Keratinocyte (primary cell): ENCODE measurements at regions not wholly inside any gene's neighbourhood (a gene's known extent, or its start where the extent isn't known, plus 50 kb on each side); places are given as distances from the start of the nearest gene placed in this dataset.

ENCODE experiments used
- DNase-seq: peaks from one replicate; pipeline ENCODE4 v3.0.0-alpha.2; 2011; ENCODE audit warnings: low read depth, missing footprints, low spot score
- FAIRE-seq: peaks from 2 replicates; lab custom pipeline; 2011; peaks lifted over from hg19 to GRCh38; lab: Jason Lieb, UNC
- H2AFZ ChIP-seq: 2 replicates; pipeline ENCODE4 v1.6.0; 2012; ENCODE audit warnings: low read length, control low read depth, inconsistent platforms; ENCODE audit not compliant: control insufficient read depth
- H3K27ac ChIP-seq: 2 replicates; pipeline ENCODE4 v1.5.1; 2011; ENCODE audit warnings: low read length; ENCODE audit not compliant: control insufficient read depth, insufficient read depth
- H3K27me3 ChIP-seq: 3 replicates; pipeline ENCODE4 v1.6.0; 2011; ENCODE audit warnings: low read length; ENCODE audit not compliant: control insufficient read depth, insufficient read depth; ENCODE audit errors: extremely low read depth
- H3K36me3 ChIP-seq, 2 experiments: 2 replicates in 1 of 2; 3 replicates in 1 of 2; pipeline ENCODE4 v1.5.1; 2011; ENCODE audit warnings: low read length in 2 of 2, mild to moderate bottlenecking in 1 of 2; ENCODE audit not compliant: control insufficient read depth in 2 of 2, insufficient read depth in 2 of 2; ENCODE audit errors: extremely low read depth in 1 of 2
- H3K4me1 ChIP-seq: 3 replicates; pipeline ENCODE4 v1.5.1; 2011; ENCODE audit warnings: low read length; ENCODE audit not compliant: control insufficient read depth, insufficient read depth; ENCODE audit errors: extremely low read depth
- H3K4me2 ChIP-seq: 3 replicates; pipeline ENCODE4 v1.6.0; 2011; ENCODE audit warnings: low read depth, low read length; ENCODE audit not compliant: control insufficient read depth, insufficient read depth; ENCODE audit errors: extremely low read depth
- H3K4me3 ChIP-seq, 3 experiments: fragments of 200-600 bp in 1 of 3; sonication (generic) in 1 of 3; 2 replicates in 2 of 3; 3 replicates in 1 of 3; pipeline ENCODE4 v1.5.1; 2011 to 2016; ENCODE audit warnings: low read length in 3 of 3, mild to moderate bottlenecking in 3 of 3, control low read depth in 2 of 3, inconsistent platforms in 1 of 3, low read depth in 1 of 3, mixed read lengths in 1 of 3, mixed run types in 1 of 3, moderate library complexity in 1 of 3; ENCODE audit not compliant: control insufficient read depth in 2 of 3, insufficient read depth in 2 of 3; ENCODE audit errors: extremely low read depth in 1 of 3
- H3K79me2 ChIP-seq: 2 replicates; pipeline ENCODE4 v1.6.0; 2012; ENCODE audit warnings: low read length; ENCODE audit not compliant: control insufficient read depth, insufficient read depth
- H3K9ac ChIP-seq: 3 replicates; pipeline ENCODE4 v1.6.0; 2011; ENCODE audit warnings: low read length; ENCODE audit not compliant: control insufficient read depth, insufficient read depth; ENCODE audit errors: extremely low read depth
- H3K9me1 ChIP-seq: 3 replicates; pipeline ENCODE4 v1.6.0; 2011; ENCODE audit warnings: low read length; ENCODE audit not compliant: control insufficient read depth, insufficient read depth; ENCODE audit errors: extremely low read depth
- H3K9me3 ChIP-seq: 2 replicates; pipeline ENCODE4 v1.5.1; 2012; ENCODE audit warnings: low read depth, low read length; ENCODE audit not compliant: control insufficient read depth
- H4K20me1 ChIP-seq: 3 replicates; pipeline ENCODE4 v1.6.0; 2011; ENCODE audit warnings: low read length; ENCODE audit not compliant: control insufficient read depth, insufficient read depth; ENCODE audit errors: extremely low read depth
- CTCF ChIP-seq, 3 experiments: IDR thresholded peaks in 1 of 3; conservative IDR thresholded peaks in 1 of 3; optimal IDR thresholded peaks in 1 of 3; 2 replicates in 2 of 3; 3 replicates in 1 of 3; pipeline versions ENCODE3 to v1.5.1; 2011; ENCODE audit warnings: low read length in 3 of 3, mild to moderate bottlenecking in 3 of 3, moderate library complexity in 2 of 3, control low read depth in 1 of 3, inconsistent platforms in 1 of 3; ENCODE audit not compliant: insufficient read depth in 2 of 3; ENCODE audit errors: extremely low read depth in 1 of 3
- EZH2 ChIP-seq: IDR thresholded peaks from one replicate; pipeline ENCODE4 v1.6.1; 2012; ENCODE audit warnings: inconsistent platforms, mild to moderate bottlenecking, low read length, moderate library complexity
- dilution Hi-C: fragments of 300-500 bp; cut with MboI; formaldehyde crosslinking; loops from one replicate; pipeline ENCODE4 v1.7.0; 2020; ENCODE audit warnings: low sequenced_read_pairs; ENCODE audit not compliant: extremely low pct_ligation_motif_present

- Histone ChIP-seq H3K4me1 (no peaks in the 10 kb centered on the region), H3K79me2 (no peaks in the 10 kb centered on the region), H3K27me3 (no peaks in the 10 kb centered on the region), H3K9me3 (no peaks in the 10 kb centered on the region), H2AFZ (no peak overlapping the region), H4K20me1 (no peaks in the 10 kb centered on the region), H3K9me1 (no peaks in the 10 kb centered on the region), H3K4me2 (no peak overlapping the region), H3K36me3 (no peaks in the 10 kb centered on the region), H3K9ac (no peak overlapping the region), H3K27ac (no peak overlapping the region), H3K4me3 (no peak overlapping the region)
- FAIRE-seq (peak; percentile 62), DNase-seq (no peak)
- dilution Hi-C loops, result no loop called here
- TF ChIP-seq EZH2, result no peak
- no peak for TF ChIP-seq CTCF (optimal IDR thresholded peaks at IDR 0.05 in 1 of 3, IDR thresholded peaks at IDR 0.05 in 1 of 3, conservative IDR thresholded peaks at IDR 0.05 in 1 of 3; ENCODE audit: extremely low read depth in 1 of 3, insufficient read depth in 2 of 3, low read length in 3 of 3)
Observed at GRCh38 chr17:69709441-69709840, 294.9 kb downstream of the MAP2K6 start.

- no peaks in the 10 kb centered on the region for H3K4me1 ChIP-seq
- H3K27me3 ChIP-seq, result no peaks in the 10 kb centered on the region
- no peaks in the 10 kb centered on the region for H4K20me1 ChIP-seq
- DNase-seq (no peak), FAIRE-seq (no peak)
- H2AFZ ChIP-seq, result no peak overlapping the region
- H3K4me2 ChIP-seq, result no peak overlapping the region
- no peak overlapping the region for H3K9ac ChIP-seq
- TF ChIP-seq CTCF (optimal IDR thresholded peaks at IDR 0.05 in 1 of 3, IDR thresholded peaks at IDR 0.05 in 1 of 3, conservative IDR thresholded peaks at IDR 0.05 in 1 of 3; ENCODE audit: extremely low read depth in 1 of 3, insufficient read depth in 2 of 3, low read length in 3 of 3), result no peak
- no peak for TF ChIP-seq EZH2
- no peak overlapping the region for H3K4me3 ChIP-seq
- no peaks in the 10 kb centered on the region for H3K36me3 ChIP-seq
- dilution Hi-C loops, result no loop called here
- H3K9me3 ChIP-seq, result no peaks in the 10 kb centered on the region
- H3K79me2 ChIP-seq, result no peaks in the 10 kb centered on the region
- H3K9me1 ChIP-seq, result no peaks in the 10 kb centered on the region
- no peak overlapping the region for H3K27ac ChIP-seq
Observed at GRCh38 chr17:69710926-69711325, 296.4 kb downstream of the MAP2K6 start.
